ENCODE measurements at regions not wholly inside any gene's neighbourhood (a gene's known extent, or its start where the extent isn't known, plus 50 kb on each side); places are given as distances from the start of the nearest gene placed in this dataset.

DNA sequence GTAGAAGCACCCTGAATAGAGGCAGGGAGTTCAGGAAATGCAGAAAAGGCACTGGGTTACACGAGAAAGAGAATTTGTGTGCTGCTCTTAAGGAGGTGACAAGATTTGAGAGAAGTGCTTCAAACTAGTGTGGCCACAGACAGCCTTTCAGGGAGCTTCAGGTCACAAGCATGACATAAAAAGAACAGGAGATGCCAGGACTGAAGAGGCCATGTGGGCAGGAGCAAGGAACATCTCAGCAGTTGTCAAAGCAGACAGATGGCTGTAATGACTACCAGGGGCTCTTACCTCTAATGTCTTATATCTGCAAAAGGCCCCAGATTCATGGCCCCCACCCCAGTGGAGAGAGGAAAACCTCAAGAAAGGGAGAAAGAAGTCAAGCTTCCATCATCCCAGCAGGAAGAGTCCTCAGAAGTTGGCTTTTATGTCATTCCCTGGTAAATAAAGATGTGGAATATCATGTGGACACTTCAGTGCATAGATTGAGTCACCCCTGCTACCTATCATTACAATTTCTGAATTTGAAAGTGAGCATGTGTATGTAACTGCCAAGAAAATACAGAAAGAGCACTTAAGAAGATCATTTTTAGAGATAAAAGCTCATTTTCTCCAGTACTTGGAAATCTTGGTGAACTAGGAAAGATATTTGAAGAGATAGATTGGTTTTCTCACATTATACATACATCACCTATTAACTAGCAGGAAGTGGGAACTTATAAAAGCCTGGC lies 214.4 kb upstream of the RORB start:
- Mint-ChIP-seq H3K27me3 (ENCODE audit: low read depth, poor library complexity) (no peaks in the 10 kb centered on the region), H3K4me3 (no peak overlapping the region), H3K27ac (no peak overlapping the region), H3K4me1 (peaks cover 10% of the 10 kb centered on the region), H3K36me3 (ENCODE audit: low read depth) (no peaks in the 10 kb centered on the region), H3K9me3 (no peaks in the 10 kb centered on the region)
- no peak for DNase-seq
- TF ChIP-seq, protein P1, sequence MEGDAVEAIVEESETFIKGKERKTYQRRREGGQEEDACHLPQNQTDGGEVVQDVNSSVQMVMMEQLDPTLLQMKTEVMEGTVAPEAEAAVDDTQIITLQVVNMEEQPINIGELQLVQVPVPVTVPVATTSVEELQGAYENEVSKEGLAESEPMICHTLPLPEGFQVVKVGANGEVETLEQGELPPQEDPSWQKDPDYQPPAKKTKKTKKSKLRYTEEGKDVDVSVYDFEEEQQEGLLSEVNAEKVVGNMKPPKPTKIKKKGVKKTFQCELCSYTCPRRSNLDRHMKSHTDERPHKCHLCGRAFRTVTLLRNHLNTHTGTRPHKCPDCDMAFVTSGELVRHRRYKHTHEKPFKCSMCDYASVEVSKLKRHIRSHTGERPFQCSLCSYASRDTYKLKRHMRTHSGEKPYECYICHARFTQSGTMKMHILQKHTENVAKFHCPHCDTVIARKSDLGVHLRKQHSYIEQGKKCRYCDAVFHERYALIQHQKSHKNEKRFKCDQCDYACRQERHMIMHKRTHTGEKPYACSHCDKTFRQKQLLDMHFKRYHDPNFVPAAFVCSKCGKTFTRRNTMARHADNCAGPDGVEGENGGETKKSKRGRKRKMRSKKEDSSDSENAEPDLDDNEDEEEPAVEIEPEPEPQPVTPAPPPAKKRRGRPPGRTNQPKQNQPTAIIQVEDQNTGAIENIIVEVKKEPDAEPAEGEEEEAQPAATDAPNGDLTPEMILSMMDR (IDR thresholded peaks at IDR 0.05), result no peak

DNA sequence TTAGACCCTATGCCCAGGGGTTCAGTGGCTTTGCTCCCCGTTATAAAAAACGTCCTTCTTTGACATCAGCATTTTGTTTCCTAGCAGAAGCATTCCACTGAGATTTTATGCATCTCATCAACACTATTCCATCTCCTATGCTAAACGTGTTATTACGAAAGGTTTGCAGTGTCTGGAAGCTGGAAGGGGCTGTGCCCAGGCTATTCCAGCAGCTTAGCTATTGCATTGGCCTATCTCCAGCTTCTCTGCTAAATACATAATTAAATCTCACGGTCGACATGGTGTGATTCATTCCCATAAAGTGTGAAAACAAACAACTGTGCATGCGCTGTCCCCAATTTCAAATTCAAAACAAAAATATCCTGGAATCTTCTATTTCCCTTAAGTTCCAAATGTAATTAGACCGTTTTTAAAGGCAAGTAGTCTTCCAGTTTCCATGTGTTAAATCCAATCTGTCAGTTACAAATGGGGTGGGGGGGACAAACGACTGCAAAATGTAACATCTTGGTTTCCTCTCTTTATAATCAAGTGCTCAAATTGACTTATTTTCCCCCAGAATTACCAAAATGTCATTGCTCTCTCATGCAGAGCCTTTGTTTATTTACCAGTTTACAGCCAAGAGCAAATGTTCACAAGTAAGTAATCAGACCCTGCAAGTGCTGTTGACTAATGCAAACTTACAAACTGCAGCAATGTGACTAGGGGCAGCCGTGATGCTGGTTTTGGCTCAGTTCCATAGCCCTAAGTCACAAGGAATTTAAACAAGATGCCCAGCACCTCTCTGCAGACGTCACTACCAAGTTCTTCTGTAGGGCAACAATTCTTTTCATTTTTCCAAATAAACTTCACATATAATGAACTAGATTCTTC lies 212.3 kb upstream of the RORB start:
- no peak overlapping the region for H3K4me3 Mint-ChIP-seq
- H3K9me3 Mint-ChIP-seq, result no peaks in the 10 kb centered on the region
- TF ChIP-seq, protein P1 (IDR thresholded peaks at IDR 0.05), result no peak
- no peak for DNase-seq
- H3K36me3 Mint-ChIP-seq (ENCODE audit: low read depth), result no peaks in the 10 kb centered on the region
- no peak overlapping the region for H3K27ac Mint-ChIP-seq
- no peaks in the 10 kb centered on the region for H3K27me3 Mint-ChIP-seq (ENCODE audit: low read depth, poor library complexity)
- H3K4me1 Mint-ChIP-seq, result peaks cover 10% of the 10 kb centered on the region

DNA sequence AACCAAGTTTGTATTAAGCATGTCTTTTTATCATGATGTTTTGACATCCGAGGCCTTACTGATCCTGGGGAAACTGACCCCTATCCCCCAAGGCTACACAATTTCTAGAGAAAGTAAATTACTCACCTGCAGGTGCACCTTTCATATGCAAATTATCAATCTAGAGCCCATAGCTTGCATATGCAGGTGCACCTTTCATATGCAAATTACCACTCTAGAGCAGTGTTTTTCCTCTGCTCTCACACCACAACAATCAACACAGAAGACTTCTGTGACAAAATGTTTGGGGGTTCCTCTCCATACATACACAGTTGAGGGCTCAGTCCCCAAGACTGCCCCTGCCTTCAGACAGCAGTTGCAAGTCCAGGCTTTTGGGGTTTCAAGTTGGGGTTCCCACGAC lies 203.7 kb upstream of the RORB start:
- DNase-seq, result no peak
- H3K4me3 Mint-ChIP-seq, result no peak overlapping the region
- no peaks in the 10 kb centered on the region for H3K9me3 Mint-ChIP-seq
- no peaks in the 10 kb centered on the region for H3K4me1 Mint-ChIP-seq
- H3K36me3 Mint-ChIP-seq (ENCODE audit: low read depth), result no peaks in the 10 kb centered on the region
- TF ChIP-seq, protein P1 (IDR thresholded peaks at IDR 0.05), result no peak
- H3K27me3 Mint-ChIP-seq (ENCODE audit: low read depth, poor library complexity), result peaks cover 3% of the 10 kb centered on the region
- no peak overlapping the region for H3K27ac Mint-ChIP-seq

GRCh38 chr9:74303945-74304344 lies 193.2 kb upstream of the RORB start:
- H3K4me3 Mint-ChIP-seq, result no peak overlapping the region
- H3K27ac Mint-ChIP-seq, result no peak overlapping the region
- H3K4me1 Mint-ChIP-seq, result peaks cover 7% of the 10 kb centered on the region
- no peaks in the 10 kb centered on the region for H3K36me3 Mint-ChIP-seq (ENCODE audit: low read depth)
- DNase-seq, result peak; percentile 43
- no peaks in the 10 kb centered on the region for H3K9me3 Mint-ChIP-seq
- H3K27me3 Mint-ChIP-seq (ENCODE audit: low read depth, poor library complexity), result no peaks in the 10 kb centered on the region
- TF ChIP-seq, protein P1 (IDR thresholded peaks at IDR 0.05), result no peak

GRCh38 chr9:74304598-74304997 lies 192.5 kb upstream of the RORB start:
- Mint-ChIP-seq H3K27ac (no peak overlapping the region), H3K4me1 (peaks cover 7% of the 10 kb centered on the region), H3K4me3 (no peak overlapping the region), H3K9me3 (no peaks in the 10 kb centered on the region), H3K27me3 (ENCODE audit: low read depth, poor library complexity) (no peaks in the 10 kb centered on the region), H3K36me3 (ENCODE audit: low read depth) (no peaks in the 10 kb centered on the region)
- TF ChIP-seq, protein P1 (IDR thresholded peaks at IDR 0.05), result no peak
- DNase-seq, result no peak
